ENCODE measurements at regions not wholly inside any gene's neighbourhood (a gene's known extent, or its start where the extent isn't known, plus 50 kb on each side); places are given as distances from the start of the nearest gene placed in this dataset.

DNA sequence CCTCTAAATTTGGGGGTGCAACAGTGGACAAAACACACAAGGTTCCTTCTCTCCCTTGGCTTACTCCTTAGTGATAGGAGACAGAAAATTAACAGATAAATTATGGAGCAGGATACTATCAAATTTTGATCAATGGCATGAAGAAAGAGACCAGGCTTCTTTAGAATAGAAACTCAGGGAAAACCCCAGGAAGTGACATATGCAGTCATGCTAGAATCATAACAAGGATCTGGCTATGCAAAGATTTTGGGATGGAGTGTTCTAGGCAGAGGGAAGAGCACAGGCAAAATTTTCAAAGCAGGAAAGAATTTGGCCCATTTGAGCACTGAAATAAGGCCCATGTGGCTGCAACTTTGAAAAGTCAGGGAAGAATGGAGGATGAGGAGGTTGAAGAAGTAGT lies 182.3 kb upstream of the PLEKHG7 start:
- H3K9me3 ChIP-seq (ENCODE audit: control insufficient read depth in 1 of 2, insufficient read depth in 1 of 2, low read depth in 1 of 2, low read length in 2 of 2): no peaks in the 10 kb centered on the region
- no peak overlapping the region for H3K4me2 ChIP-seq (ENCODE audit: low read length)
- no peak for ATAC-seq
- no peaks in the 10 kb centered on the region for H3K36me3 ChIP-seq (ENCODE audit: control insufficient read depth in 1 of 2, insufficient read depth in 2 of 2, low read length in 2 of 2)
- H3K9ac ChIP-seq (ENCODE audit: low read length): no peak overlapping the region
- H3K27me3 ChIP-seq (ENCODE audit: insufficient read depth, low read length): no peaks in the 10 kb centered on the region
- ChIA-PET POLR2A (no interaction called here), RAD21 (ENCODE audit: low non-redundant PET in 1 of 2, low total read pairs in 2 of 2, uncharacterized antibody in 2 of 2, unreplicated experiment in 2 of 2) (no interaction called here), CTCF (no interaction called here)
- H4K20me1 ChIP-seq (ENCODE audit: insufficient read depth): no peaks in the 10 kb centered on the region
- H3K4me3 ChIP-seq (replicated peaks in 1 of 2; ENCODE audit: low read depth in 1 of 2, low read length in 2 of 2): no peak overlapping the region
- H2AFZ ChIP-seq (ENCODE audit: low read depth, low read length, poor library complexity, severe bottlenecking): no peak overlapping the region
- TF ChIP-seq, protein P1, sequence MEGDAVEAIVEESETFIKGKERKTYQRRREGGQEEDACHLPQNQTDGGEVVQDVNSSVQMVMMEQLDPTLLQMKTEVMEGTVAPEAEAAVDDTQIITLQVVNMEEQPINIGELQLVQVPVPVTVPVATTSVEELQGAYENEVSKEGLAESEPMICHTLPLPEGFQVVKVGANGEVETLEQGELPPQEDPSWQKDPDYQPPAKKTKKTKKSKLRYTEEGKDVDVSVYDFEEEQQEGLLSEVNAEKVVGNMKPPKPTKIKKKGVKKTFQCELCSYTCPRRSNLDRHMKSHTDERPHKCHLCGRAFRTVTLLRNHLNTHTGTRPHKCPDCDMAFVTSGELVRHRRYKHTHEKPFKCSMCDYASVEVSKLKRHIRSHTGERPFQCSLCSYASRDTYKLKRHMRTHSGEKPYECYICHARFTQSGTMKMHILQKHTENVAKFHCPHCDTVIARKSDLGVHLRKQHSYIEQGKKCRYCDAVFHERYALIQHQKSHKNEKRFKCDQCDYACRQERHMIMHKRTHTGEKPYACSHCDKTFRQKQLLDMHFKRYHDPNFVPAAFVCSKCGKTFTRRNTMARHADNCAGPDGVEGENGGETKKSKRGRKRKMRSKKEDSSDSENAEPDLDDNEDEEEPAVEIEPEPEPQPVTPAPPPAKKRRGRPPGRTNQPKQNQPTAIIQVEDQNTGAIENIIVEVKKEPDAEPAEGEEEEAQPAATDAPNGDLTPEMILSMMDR (IDR thresholded peaks at IDR 0.05 in 2 of 3, conservative IDR thresholded peaks at IDR 0.05 in 1 of 3; ENCODE audit: borderline replicate concordance in 1 of 3, insufficient read depth in 1 of 3, low read depth in 2 of 3, low read length in 2 of 3): no peak
- no peak for TF ChIP-seq ELF1 (IDR thresholded peaks at IDR 0.05; ENCODE audit: borderline replicate concordance, low read depth)
- no peak for TF ChIP-seq RAD21 (IDR thresholded peaks at IDR 0.05; ENCODE audit: low read depth)
- TF ChIP-seq CEBPB (IDR thresholded peaks at IDR 0.05; ENCODE audit: low read depth): no peak
- TF ChIP-seq ZNF274 (IDR thresholded peaks at IDR 0.05; ENCODE audit: low read depth, low read length): no peak
- TF ChIP-seq CBX3 (IDR thresholded peaks at IDR 0.05; ENCODE audit: low read depth): no peak
- no peak for TF ChIP-seq EZH2 (IDR thresholded peaks at IDR 0.05)
- TF ChIP-seq, protein P2, sequence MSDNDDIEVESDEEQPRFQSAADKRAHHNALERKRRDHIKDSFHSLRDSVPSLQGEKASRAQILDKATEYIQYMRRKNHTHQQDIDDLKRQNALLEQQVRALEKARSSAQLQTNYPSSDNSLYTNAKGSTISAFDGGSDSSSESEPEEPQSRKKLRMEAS (IDR thresholded peaks at IDR 0.05): no peak
- no peak for TF ChIP-seq SP1 (IDR thresholded peaks at IDR 0.05; ENCODE audit: low read depth)
- TF ChIP-seq JUND (IDR thresholded peaks at IDR 0.05): no peak
- TF ChIP-seq TCF7L2 (IDR thresholded peaks at IDR 0.05; ENCODE audit: borderline replicate concordance, extremely low read depth, insufficient read depth, insufficient read length): no peak
- no peak for TF ChIP-seq YY1 (IDR thresholded peaks at IDR 0.05; ENCODE audit: extremely low read depth, insufficient replicate concordance, low read depth, low read length)
- TF ChIP-seq EGR1 (IDR thresholded peaks at IDR 0.05; ENCODE audit: low read depth): no peak
- no peak for TF ChIP-seq EZH2phosphoT487 (IDR thresholded peaks at IDR 0.05; ENCODE audit: borderline replicate concordance)
- TF ChIP-seq, protein P3, sequence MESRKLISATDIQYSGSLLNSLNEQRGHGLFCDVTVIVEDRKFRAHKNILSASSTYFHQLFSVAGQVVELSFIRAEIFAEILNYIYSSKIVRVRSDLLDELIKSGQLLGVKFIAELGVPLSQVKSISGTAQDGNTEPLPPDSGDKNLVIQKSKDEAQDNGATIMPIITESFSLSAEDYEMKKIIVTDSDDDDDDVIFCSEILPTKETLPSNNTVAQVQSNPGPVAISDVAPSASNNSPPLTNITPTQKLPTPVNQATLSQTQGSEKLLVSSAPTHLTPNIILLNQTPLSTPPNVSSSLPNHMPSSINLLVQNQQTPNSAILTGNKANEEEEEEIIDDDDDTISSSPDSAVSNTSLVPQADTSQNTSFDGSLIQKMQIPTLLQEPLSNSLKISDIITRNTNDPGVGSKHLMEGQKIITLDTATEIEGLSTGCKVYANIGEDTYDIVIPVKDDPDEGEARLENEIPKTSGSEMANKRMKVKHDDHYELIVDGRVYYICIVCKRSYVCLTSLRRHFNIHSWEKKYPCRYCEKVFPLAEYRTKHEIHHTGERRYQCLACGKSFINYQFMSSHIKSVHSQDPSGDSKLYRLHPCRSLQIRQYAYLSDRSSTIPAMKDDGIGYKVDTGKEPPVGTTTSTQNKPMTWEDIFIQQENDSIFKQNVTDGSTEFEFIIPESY (IDR thresholded peaks at IDR 0.05; ENCODE audit: extremely low read depth, insufficient replicate concordance, low read length): no peak
- TF ChIP-seq POLR2A (IDR thresholded peaks at IDR 0.05; ENCODE audit: borderline replicate concordance, extremely low read depth, insufficient read depth, insufficient read length): no peak
- TF ChIP-seq, protein P4, sequence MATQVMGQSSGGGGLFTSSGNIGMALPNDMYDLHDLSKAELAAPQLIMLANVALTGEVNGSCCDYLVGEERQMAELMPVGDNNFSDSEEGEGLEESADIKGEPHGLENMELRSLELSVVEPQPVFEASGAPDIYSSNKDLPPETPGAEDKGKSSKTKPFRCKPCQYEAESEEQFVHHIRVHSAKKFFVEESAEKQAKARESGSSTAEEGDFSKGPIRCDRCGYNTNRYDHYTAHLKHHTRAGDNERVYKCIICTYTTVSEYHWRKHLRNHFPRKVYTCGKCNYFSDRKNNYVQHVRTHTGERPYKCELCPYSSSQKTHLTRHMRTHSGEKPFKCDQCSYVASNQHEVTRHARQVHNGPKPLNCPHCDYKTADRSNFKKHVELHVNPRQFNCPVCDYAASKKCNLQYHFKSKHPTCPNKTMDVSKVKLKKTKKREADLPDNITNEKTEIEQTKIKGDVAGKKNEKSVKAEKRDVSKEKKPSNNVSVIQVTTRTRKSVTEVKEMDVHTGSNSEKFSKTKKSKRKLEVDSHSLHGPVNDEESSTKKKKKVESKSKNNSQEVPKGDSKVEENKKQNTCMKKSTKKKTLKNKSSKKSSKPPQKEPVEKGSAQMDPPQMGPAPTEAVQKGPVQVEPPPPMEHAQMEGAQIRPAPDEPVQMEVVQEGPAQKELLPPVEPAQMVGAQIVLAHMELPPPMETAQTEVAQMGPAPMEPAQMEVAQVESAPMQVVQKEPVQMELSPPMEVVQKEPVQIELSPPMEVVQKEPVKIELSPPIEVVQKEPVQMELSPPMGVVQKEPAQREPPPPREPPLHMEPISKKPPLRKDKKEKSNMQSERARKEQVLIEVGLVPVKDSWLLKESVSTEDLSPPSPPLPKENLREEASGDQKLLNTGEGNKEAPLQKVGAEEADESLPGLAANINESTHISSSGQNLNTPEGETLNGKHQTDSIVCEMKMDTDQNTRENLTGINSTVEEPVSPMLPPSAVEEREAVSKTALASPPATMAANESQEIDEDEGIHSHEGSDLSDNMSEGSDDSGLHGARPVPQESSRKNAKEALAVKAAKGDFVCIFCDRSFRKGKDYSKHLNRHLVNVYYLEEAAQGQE (IDR thresholded peaks at IDR 0.05; ENCODE audit: low read depth): no peak
- no peaks in the 10 kb centered on the region for H3K4me1 ChIP-seq (ENCODE audit: control insufficient read depth in 1 of 2, insufficient read depth in 2 of 2, low read length in 2 of 2)
- intact Hi-C loops (cut with micrococcal nuclease): no loop called here
- no TSS peak for BruUV-seq (replicated peaks)
- H3K27ac ChIP-seq (ENCODE audit: low read depth, low read length): no peak overlapping the region
- H3K79me2 ChIP-seq (ENCODE audit: insufficient read depth, low read length): no peaks in the 10 kb centered on the region
- DNase-seq (ENCODE audit: low read depth, low spot score): no peak
- H3K9me2 ChIP-seq (ENCODE audit: insufficient read depth): no peaks in the 10 kb centered on the region

Data from HCT116 (cell line).